Panc1 (cell line): ENCODE measurements at regions not wholly inside any gene's neighbourhood (a gene's known extent, or its start where the extent isn't known, plus 50 kb on each side); places are given as distances from the start of the nearest gene placed in this dataset.

ENCODE experiments used
- ATAC-seq: fragments of 200-7000 bp; cut with Tn5 transposase; 2 replicates; pipeline ENCODE4 v1.9.1; 2020; ENCODE audit warnings: mild to moderate bottlenecking, moderate library complexity
- BruUV-seq: library from RNA; stranded (reverse); fragments of 400-500 nt; replicated peaks from 2 replicates; lab custom pipeline; 2021; lab: Mats Ljungman, UMichigan
- CTCF ChIA-PET: fragments of 300-600 bp; sonication (Branson Sonifier 250); formaldehyde crosslinking; loops from one replicate; lab custom pipeline; 2022; ENCODE audit warnings: antibody characterized with exemption; lab: Charles Lee
- POLR2A ChIA-PET: fragments of 300-600 bp; sonication (Branson Sonifier 250); formaldehyde crosslinking; loops from one replicate; lab custom pipeline; 2022; ENCODE audit warnings: antibody characterized with exemption; lab: Charles Lee
- DNase-seq: peaks from one replicate; pipeline ENCODE4 v3.0.0-alpha.2; 2010; ENCODE audit warnings: low read depth, low spot score
- H3K27ac ChIP-seq: 2 replicates; pipeline ENCODE4 v1.5.1; 2011; ENCODE audit warnings: mild to moderate bottlenecking, low read length, inconsistent platforms
- H3K27me3 ChIP-seq: fragments of 200-500 bp; sonication (Bioruptor generic); 2 replicates; pipeline ENCODE4 v1.6.0; 2014; ENCODE audit warnings: low read length, inconsistent platforms; ENCODE audit not compliant: control insufficient read depth, insufficient read depth
- H3K36me3 ChIP-seq: fragments of 200-500 bp; sonication (Bioruptor generic); 2 replicates; pipeline ENCODE4 v1.5.1; 2014; ENCODE audit warnings: inconsistent platforms, mild to moderate bottlenecking, low read length, moderate library complexity; ENCODE audit not compliant: control insufficient read depth, insufficient read depth
- H3K4me1 ChIP-seq: 2 replicates; pipeline ENCODE4 v1.5.1; 2011; ENCODE audit warnings: inconsistent platforms, mild to moderate bottlenecking, low read length, moderate library complexity; ENCODE audit not compliant: control insufficient read depth, insufficient read depth
- H3K4me3 ChIP-seq, 2 experiments: 2 replicates each; pipeline ENCODE4 v1.5.1; 2011 to 2012; ENCODE audit warnings: low read depth in 2 of 2, low read length in 2 of 2, mild to moderate bottlenecking in 2 of 2, inconsistent platforms in 1 of 2, moderate library complexity in 1 of 2
- H3K9me3 ChIP-seq: fragments of 200-500 bp; sonication (Bioruptor generic); 2 replicates; pipeline ENCODE4 v1.5.1; 2014; ENCODE audit warnings: low read depth, mild to moderate bottlenecking, inconsistent platforms, low read length, moderate library complexity; ENCODE audit not compliant: control insufficient read depth, insufficient read depth
- POLR2AphosphoS5 ChIP-seq: IDR thresholded peaks from 2 replicates; pipeline ENCODE4 v1.6.1; 2012; ENCODE audit warnings: mild to moderate bottlenecking, low read depth, low read length, moderate library complexity
- SIN3A ChIP-seq: IDR thresholded peaks from 2 replicates; pipeline ENCODE4 v1.6.1; 2012; ENCODE audit warnings: low read depth, mild to moderate bottlenecking, low read length, moderate library complexity, borderline replicate concordance; ENCODE audit not compliant: insufficient read depth
- TCF7L2 ChIP-seq: IDR thresholded peaks from 2 replicates; pipeline ENCODE4 v1.6.1; 2011; ENCODE audit warnings: mild to moderate bottlenecking, low read depth, low read length, inconsistent platforms
- in situ Hi-C: cut with HindIII; loops from 2 replicates; pipeline ENCODE4 v1.10.0; 2016; ENCODE audit warnings: low sequenced_read_pairs, low pct_unique_long_range_greater_than_20kb
- intact Hi-C: fragments of 100-400 bp; cut with micrococcal nuclease; formaldehyde crosslinking; loops from one replicate; pipeline ENCODE4 v1.10.0; 2022; ENCODE audit not compliant: unreplicated experiment
- TF ChIP-seq, protein P1 (sequence below): fragments of 450-650 bp; IDR thresholded peaks from 2 replicates; pipeline ENCODE4 v1.5.1; 2017; ENCODE audit warnings: mild to moderate bottlenecking
- TF ChIP-seq, protein P2 (sequence below), 2 experiments: IDR thresholded peaks; 2 replicates each; pipeline ENCODE4 v1.6.1; 2011 to 2012; ENCODE audit warnings: low read depth in 2 of 2, control low read depth in 1 of 2, low read length in 1 of 2, mild to moderate bottlenecking in 1 of 2, moderate library complexity in 1 of 2; ENCODE audit not compliant: insufficient read depth in 1 of 2

DNA sequence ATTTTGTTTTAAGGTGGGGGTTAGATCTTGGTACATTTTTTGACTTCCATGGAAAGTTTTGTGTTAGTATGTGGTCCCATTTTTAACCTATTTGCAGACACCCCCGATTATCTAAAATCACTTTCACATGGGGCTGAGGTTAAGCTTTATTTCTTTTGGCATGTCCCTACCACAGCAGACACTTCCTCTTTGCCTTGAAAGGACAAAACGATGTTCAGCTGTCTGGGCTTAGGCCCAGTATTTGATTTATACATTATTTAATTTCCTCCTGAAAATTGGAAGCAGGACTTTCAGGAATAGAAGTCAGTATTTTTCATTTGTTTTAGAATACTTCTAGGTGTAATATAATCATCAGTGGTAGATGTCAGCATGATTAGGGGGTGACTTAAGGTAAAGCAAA is 112.4 kb upstream of the SPRY1 start:
- Histone ChIP-seq H3K27ac (no peak overlapping the region), H3K27me3 (no peaks in the 10 kb centered on the region), H3K4me3 (no peak overlapping the region), H3K36me3 (no peaks in the 10 kb centered on the region), H3K4me1 (no peaks in the 10 kb centered on the region), H3K9me3 (no peaks in the 10 kb centered on the region)
- no peak for DNase-seq
- ChIA-PET POLR2A (no interaction called here), CTCF (no interaction called here)
- BruUV-seq: no TSS peak
- in situ Hi-C loops: no loop called here
- TF ChIP-seq, protein P1, sequence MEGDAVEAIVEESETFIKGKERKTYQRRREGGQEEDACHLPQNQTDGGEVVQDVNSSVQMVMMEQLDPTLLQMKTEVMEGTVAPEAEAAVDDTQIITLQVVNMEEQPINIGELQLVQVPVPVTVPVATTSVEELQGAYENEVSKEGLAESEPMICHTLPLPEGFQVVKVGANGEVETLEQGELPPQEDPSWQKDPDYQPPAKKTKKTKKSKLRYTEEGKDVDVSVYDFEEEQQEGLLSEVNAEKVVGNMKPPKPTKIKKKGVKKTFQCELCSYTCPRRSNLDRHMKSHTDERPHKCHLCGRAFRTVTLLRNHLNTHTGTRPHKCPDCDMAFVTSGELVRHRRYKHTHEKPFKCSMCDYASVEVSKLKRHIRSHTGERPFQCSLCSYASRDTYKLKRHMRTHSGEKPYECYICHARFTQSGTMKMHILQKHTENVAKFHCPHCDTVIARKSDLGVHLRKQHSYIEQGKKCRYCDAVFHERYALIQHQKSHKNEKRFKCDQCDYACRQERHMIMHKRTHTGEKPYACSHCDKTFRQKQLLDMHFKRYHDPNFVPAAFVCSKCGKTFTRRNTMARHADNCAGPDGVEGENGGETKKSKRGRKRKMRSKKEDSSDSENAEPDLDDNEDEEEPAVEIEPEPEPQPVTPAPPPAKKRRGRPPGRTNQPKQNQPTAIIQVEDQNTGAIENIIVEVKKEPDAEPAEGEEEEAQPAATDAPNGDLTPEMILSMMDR: no peak
- TF ChIP-seq TCF7L2: no peak
- TF ChIP-seq POLR2AphosphoS5: no peak
- no peak for TF ChIP-seq SIN3A
- TF ChIP-seq, protein P2, sequence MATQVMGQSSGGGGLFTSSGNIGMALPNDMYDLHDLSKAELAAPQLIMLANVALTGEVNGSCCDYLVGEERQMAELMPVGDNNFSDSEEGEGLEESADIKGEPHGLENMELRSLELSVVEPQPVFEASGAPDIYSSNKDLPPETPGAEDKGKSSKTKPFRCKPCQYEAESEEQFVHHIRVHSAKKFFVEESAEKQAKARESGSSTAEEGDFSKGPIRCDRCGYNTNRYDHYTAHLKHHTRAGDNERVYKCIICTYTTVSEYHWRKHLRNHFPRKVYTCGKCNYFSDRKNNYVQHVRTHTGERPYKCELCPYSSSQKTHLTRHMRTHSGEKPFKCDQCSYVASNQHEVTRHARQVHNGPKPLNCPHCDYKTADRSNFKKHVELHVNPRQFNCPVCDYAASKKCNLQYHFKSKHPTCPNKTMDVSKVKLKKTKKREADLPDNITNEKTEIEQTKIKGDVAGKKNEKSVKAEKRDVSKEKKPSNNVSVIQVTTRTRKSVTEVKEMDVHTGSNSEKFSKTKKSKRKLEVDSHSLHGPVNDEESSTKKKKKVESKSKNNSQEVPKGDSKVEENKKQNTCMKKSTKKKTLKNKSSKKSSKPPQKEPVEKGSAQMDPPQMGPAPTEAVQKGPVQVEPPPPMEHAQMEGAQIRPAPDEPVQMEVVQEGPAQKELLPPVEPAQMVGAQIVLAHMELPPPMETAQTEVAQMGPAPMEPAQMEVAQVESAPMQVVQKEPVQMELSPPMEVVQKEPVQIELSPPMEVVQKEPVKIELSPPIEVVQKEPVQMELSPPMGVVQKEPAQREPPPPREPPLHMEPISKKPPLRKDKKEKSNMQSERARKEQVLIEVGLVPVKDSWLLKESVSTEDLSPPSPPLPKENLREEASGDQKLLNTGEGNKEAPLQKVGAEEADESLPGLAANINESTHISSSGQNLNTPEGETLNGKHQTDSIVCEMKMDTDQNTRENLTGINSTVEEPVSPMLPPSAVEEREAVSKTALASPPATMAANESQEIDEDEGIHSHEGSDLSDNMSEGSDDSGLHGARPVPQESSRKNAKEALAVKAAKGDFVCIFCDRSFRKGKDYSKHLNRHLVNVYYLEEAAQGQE (IDR thresholded peaks at IDR 0.05; ENCODE audit: insufficient read depth in 1 of 2, low read depth in 2 of 2, low read length in 1 of 2): no peak
- no peak for ATAC-seq
- intact Hi-C loops: no loop called here

DNA sequence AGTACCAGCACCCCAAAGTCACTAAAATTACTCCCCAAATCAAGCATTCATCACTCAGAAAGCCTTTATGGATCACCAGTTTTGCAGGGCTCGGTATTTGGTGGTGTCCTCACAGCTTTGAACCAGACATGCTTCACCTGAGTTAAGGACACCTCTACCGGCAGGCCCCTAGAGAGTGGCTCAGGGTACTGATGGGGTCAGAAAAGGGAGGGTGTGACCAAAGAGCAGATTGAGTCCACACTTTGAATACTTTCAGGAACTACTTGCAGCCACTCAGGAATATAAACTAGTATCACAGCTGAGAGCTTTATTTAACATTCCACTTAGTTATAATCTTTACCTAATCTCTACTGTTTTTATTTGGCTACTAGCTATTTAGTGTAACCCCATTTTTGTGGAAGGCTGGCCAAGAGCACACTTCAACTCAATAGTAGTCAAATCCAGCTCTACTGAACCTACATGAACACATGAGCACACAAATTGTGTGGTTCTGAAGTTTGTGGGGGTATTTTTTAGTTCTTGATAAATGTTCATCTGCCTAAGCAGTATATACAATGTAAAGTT is 109.6 kb upstream of the SPRY1 start:
- H3K36me3 ChIP-seq: no peaks in the 10 kb centered on the region
- DNase-seq: no peak
- CTCF ChIA-PET: no interaction called here
- in situ Hi-C loops (no loop called here), intact Hi-C loops (no loop called here)
- no peaks in the 10 kb centered on the region for H3K4me1 ChIP-seq
- BruUV-seq: no TSS peak
- no peak for ATAC-seq
- POLR2A ChIA-PET: no interaction called here
- H3K27ac ChIP-seq: no peak overlapping the region
- peaks cover 5% of the 10 kb centered on the region; the same call in 1 of the 2 replicates for H3K9me3 ChIP-seq
- TF ChIP-seq, protein P1: no peak
- TF ChIP-seq TCF7L2 (no peak), SIN3A (no peak), POLR2AphosphoS5 (no peak)
- TF ChIP-seq, protein P2 (IDR thresholded peaks at IDR 0.05; ENCODE audit: insufficient read depth in 1 of 2, low read depth in 2 of 2, low read length in 1 of 2): no peak
- no peaks in the 10 kb centered on the region for H3K27me3 ChIP-seq
- H3K4me3 ChIP-seq: no peak overlapping the region
